ENCODE measurements at regions not wholly inside any gene's neighbourhood (a gene's known extent, or its start where the extent isn't known, plus 50 kb on each side); places are given as distances from the start of the nearest gene placed in this dataset.
A peak's percentile ranks its signal among the peaks of the same experiment; 100 is the strongest.

DNA sequence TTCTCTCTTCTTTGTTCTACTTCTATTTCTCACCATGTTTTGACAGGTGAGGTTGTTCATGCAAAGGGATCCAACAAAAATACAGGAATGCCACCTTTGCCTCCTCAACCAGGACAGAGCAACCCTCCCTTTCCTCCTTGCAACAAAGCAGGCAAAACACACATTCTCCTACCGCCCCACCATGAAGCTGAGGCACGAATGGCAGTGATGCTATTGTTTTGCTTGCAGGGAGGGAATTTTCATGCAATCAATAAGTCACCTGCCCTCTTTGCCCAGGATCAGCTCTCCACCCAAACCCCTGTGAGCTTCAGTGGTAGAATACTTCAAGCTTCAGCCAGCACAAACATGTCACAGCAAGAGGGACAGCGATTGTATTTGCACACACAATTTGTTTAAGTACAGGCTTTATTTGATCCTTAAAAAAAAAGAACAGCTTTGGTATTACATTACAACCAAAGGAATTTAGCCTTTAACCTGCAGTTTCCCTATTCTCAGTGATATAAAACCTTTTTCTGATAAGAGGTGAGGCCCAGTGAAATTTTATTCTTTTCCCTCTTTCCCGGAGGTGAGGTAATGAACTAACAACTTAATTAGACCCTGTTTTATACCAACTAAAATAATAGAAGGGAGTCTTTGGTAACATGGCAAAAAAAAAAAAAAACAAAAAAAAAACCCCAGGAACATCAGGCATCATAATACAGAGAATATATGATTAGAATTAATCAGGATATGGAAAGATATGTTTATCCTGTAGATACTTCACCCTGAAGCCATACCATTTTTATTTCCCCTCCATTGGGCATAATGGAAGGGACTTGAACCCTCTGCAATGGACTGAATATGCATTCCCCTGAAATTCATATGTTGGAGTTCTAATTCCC is 87.0 kb upstream of the EEA1 start:
- H3K27me3 ChIP-seq (replicated peaks; ENCODE audit: control insufficient read depth, insufficient read depth, low read length): no peaks in the 10 kb centered on the region
- H3K9me3 ChIP-seq (ENCODE audit: control insufficient read depth, low read length): no peaks in the 10 kb centered on the region
- H3K4me3 ChIP-seq (ENCODE audit: low read length): no peak overlapping the region
- H3K4me1 ChIP-seq (ENCODE audit: control insufficient read depth, insufficient read depth, low read length): no peaks in the 10 kb centered on the region
- no peak overlapping the region for H3K9ac ChIP-seq (ENCODE audit: low read length)
- DNase-seq (ENCODE audit: low read depth): peak; percentile 22
- no peaks in the 10 kb centered on the region for H3K36me3 ChIP-seq (ENCODE audit: control insufficient read depth, insufficient read depth, low read length, severe bottlenecking)

- no peaks in the 10 kb centered on the region for H3K9me3 ChIP-seq (ENCODE audit: control insufficient read depth, low read length)
- no peaks in the 10 kb centered on the region for H3K36me3 ChIP-seq (ENCODE audit: control insufficient read depth, insufficient read depth, low read length, severe bottlenecking)
- no peak overlapping the region for H3K4me3 ChIP-seq (ENCODE audit: low read length)
- H3K4me1 ChIP-seq (ENCODE audit: control insufficient read depth, insufficient read depth, low read length): no peaks in the 10 kb centered on the region
- H3K27me3 ChIP-seq (replicated peaks; ENCODE audit: control insufficient read depth, insufficient read depth, low read length): no peaks in the 10 kb centered on the region
- DNase-seq (ENCODE audit: low read depth): no peak
- no peak overlapping the region for H3K9ac ChIP-seq (ENCODE audit: low read length)
Measured at GRCh38 chr12:93016752-93017350, 87.8 kb upstream of the EEA1 start.

DNA sequence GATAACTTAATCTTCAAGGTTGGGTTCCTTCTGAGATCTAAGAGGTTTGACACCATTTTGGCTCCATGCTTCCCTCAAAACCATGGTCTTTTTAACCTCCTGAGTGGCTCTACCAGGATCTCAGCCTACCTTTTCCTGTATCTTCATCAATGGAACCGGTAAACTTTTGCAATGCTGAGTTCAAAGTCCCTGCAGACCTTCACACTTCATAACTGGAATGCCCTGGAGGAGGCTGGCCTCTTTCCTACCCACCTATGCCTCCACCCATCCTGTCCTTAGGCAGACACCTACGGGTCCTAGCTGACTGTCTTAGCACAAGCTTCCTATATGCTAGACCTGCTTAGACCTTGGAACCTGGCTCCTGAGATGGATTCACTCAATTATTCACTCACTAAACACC is 89.5 kb upstream of the EEA1 start:
- no peak overlapping the region for H3K9ac ChIP-seq (ENCODE audit: low read length)
- DNase-seq (ENCODE audit: low read depth): no peak
- H3K27me3 ChIP-seq (replicated peaks; ENCODE audit: control insufficient read depth, insufficient read depth, low read length): no peaks in the 10 kb centered on the region
- no peaks in the 10 kb centered on the region for H3K4me1 ChIP-seq (ENCODE audit: control insufficient read depth, insufficient read depth, low read length)
- no peaks in the 10 kb centered on the region for H3K36me3 ChIP-seq (ENCODE audit: control insufficient read depth, insufficient read depth, low read length, severe bottlenecking)
- H3K9me3 ChIP-seq (ENCODE audit: control insufficient read depth, low read length): no peaks in the 10 kb centered on the region
- H3K4me3 ChIP-seq (ENCODE audit: low read length): no peak overlapping the region

- no peak for DNase-seq (ENCODE audit: low read depth)
- no peaks in the 10 kb centered on the region for H3K27me3 ChIP-seq (replicated peaks; ENCODE audit: control insufficient read depth, insufficient read depth, low read length)
- no peak overlapping the region for H3K4me3 ChIP-seq (ENCODE audit: low read length)
- H3K9ac ChIP-seq (ENCODE audit: low read length): no peak overlapping the region
- H3K4me1 ChIP-seq (ENCODE audit: control insufficient read depth, insufficient read depth, low read length): no peaks in the 10 kb centered on the region
- H3K9me3 ChIP-seq (ENCODE audit: control insufficient read depth, low read length): no peaks in the 10 kb centered on the region
- H3K36me3 ChIP-seq (ENCODE audit: control insufficient read depth, insufficient read depth, low read length, severe bottlenecking): no peaks in the 10 kb centered on the region
Measured at GRCh38 chr12:93019212-93019927, 90.3 kb upstream of the EEA1 start.

- Histone ChIP-seq H3K4me1 (ENCODE audit: control insufficient read depth, insufficient read depth, low read length) (no peaks in the 10 kb centered on the region), H3K36me3 (ENCODE audit: control insufficient read depth, insufficient read depth, low read length, severe bottlenecking) (no peaks in the 10 kb centered on the region), H3K9ac (ENCODE audit: low read length) (no peak overlapping the region), H3K9me3 (ENCODE audit: control insufficient read depth, low read length) (no peaks in the 10 kb centered on the region), H3K27me3 (replicated peaks; ENCODE audit: control insufficient read depth, insufficient read depth, low read length) (no peaks in the 10 kb centered on the region), H3K4me3 (ENCODE audit: low read length) (no peak overlapping the region)
- no peak for DNase-seq (ENCODE audit: low read depth)
Measured at GRCh38 chr12:93019975-93020630, 91.0 kb upstream of the EEA1 start.

DNA sequence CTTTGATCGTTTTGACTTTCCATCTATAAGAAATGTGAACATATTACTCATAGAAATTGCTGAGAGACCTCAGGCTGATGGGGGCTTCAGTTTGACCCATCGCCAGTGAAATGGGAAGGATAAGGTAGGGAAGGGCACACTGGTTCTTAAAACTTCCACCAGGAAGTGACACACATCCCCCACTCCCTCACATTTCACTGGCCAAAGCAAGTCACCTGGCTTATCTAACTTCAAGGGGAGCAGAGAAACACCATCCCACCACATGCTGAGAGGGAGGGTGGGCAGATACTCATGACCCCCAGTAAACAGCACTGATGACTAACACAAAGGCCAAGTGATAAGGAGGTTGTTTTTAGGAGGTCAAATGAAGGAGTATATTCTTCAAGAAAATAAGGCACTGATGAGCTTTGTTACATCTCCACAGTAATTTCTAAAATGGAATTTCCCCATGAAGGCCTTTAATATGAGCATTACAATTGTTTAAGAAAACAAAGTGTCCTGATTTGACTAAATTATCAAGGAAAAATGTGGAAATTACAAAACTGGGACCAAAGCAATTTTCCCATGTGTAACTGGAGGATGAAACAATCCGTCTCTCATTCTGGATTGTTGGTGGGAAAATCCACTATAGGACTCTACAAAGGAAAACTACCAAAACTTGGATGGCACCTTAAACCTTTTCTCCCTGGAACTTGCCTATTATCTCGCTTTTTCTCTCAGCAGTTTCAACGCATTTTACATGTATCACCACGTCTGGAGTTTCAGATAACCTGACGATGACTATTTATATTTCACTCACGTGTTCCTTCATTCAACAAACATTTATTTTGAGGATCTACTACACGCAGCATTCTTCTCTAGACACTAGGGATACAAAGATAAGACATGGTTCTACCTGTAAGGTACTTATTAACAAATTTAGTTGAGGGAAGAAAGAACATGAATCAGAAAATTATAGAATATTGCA is 91.8 kb upstream of the EEA1 start:
- no peak overlapping the region for H3K9ac ChIP-seq (ENCODE audit: low read length)
- H3K9me3 ChIP-seq (ENCODE audit: control insufficient read depth, low read length): no peaks in the 10 kb centered on the region
- H3K4me3 ChIP-seq (ENCODE audit: low read length): no peak overlapping the region
- H3K4me1 ChIP-seq (ENCODE audit: control insufficient read depth, insufficient read depth, low read length): no peaks in the 10 kb centered on the region
- no peaks in the 10 kb centered on the region for H3K36me3 ChIP-seq (ENCODE audit: control insufficient read depth, insufficient read depth, low read length, severe bottlenecking)
- DNase-seq (ENCODE audit: low read depth): no peak
- no peaks in the 10 kb centered on the region for H3K27me3 ChIP-seq (replicated peaks; ENCODE audit: control insufficient read depth, insufficient read depth, low read length)

- H3K36me3 ChIP-seq (ENCODE audit: control insufficient read depth, insufficient read depth, low read length, severe bottlenecking): no peaks in the 10 kb centered on the region
- no peaks in the 10 kb centered on the region for H3K9me3 ChIP-seq (ENCODE audit: control insufficient read depth, low read length)
- no peaks in the 10 kb centered on the region for H3K4me1 ChIP-seq (ENCODE audit: control insufficient read depth, insufficient read depth, low read length)
- H3K9ac ChIP-seq (ENCODE audit: low read length): no peak overlapping the region
- no peaks in the 10 kb centered on the region for H3K27me3 ChIP-seq (replicated peaks; ENCODE audit: control insufficient read depth, insufficient read depth, low read length)
- H3K4me3 ChIP-seq (ENCODE audit: low read length): no peak overlapping the region
- no peak for DNase-seq (ENCODE audit: low read depth)
Measured at GRCh38 chr12:93022603-93023340, 93.7 kb upstream of the EEA1 start.

DNA sequence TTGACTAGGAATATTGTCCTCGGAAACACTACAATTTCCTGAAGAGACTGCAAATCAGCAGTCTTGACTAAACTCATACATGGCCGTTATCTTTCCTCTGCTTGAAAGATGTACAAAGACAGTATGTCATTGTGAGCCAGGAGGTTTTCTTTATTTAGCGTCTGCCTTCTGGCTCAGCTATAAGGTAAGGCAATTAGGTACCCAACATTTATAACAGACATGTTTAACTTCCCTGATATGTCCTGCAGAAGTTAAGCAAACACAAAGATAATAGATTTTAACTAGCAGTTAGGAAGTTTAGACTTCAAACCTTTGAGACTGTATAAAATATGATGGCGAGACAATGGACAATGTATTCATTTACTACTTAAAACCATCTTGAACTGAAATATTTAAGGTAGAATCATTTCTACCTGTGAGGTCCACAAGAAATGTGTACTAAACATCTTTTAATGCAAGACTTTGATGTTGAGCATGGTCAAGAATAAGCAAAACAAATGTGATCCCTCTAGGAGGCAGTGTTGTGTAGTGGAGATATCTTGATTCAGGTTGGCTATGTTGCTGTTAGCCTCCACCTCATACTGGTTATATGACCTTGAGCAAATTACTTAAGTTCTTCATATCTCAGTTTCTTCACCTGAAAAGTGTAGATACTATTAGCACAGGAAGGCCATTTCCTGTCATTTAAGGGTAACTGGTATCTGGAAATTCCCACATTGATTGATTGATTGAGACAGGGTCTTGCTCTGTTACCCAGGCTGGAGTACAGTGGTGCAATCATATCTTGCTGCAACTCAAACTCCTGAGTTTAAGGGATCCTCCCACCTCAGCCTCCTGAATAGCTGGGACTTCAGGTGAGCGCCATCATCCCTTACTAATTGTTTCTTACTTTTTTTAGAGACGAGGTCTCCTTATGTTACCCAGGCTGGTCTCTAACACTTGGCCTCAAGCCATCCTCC is 96.3 kb upstream of the EEA1 start:
- peak; percentile 73 for DNase-seq (ENCODE audit: low read depth)
- Histone ChIP-seq H3K9me3 (ENCODE audit: control insufficient read depth, low read length) (no peaks in the 10 kb centered on the region), H3K36me3 (ENCODE audit: control insufficient read depth, insufficient read depth, low read length, severe bottlenecking) (no peaks in the 10 kb centered on the region), H3K27me3 (replicated peaks; ENCODE audit: control insufficient read depth, insufficient read depth, low read length) (no peaks in the 10 kb centered on the region), H3K9ac (ENCODE audit: low read length) (no peak overlapping the region), H3K4me1 (ENCODE audit: control insufficient read depth, insufficient read depth, low read length) (no peaks in the 10 kb centered on the region), H3K4me3 (ENCODE audit: low read length) (no peak overlapping the region)

DNA sequence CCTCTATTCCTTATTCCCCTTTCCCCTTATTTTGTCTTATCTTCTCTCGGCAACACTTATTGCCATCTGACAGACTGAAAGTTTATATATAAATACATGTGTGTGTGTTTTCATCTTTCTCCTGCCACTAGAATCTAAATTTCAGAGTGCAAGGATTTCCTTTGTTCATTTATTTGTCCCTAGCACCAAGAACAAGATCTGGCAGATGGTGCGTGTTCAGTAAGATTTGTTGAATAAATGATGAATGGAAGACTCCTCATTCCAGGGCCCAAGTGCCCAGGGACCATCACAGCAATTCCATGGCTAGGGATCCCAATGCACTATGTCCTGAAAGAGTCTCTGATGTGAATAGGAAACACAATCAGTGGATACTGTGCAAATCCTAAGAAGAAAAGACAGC is 97.9 kb upstream of the EEA1 start:
- DNase-seq (ENCODE audit: low read depth): no peak

More for the DNA sequence above, 97.9 kb upstream of the EEA1 start:
- no peaks in the 10 kb centered on the region for H3K36me3 ChIP-seq (ENCODE audit: control insufficient read depth, insufficient read depth, low read length, severe bottlenecking)
- H3K4me1 ChIP-seq (ENCODE audit: control insufficient read depth, insufficient read depth, low read length): no peaks in the 10 kb centered on the region
- H3K27me3 ChIP-seq (replicated peaks; ENCODE audit: control insufficient read depth, insufficient read depth, low read length): no peaks in the 10 kb centered on the region
- no peak overlapping the region for H3K9ac ChIP-seq (ENCODE audit: low read length)
- H3K9me3 ChIP-seq (ENCODE audit: control insufficient read depth, low read length): no peaks in the 10 kb centered on the region
- no peak overlapping the region for H3K4me3 ChIP-seq (ENCODE audit: low read length)
